Fibroblast of mammary gland (primary cell): ENCODE measurements at regions not wholly inside any gene's neighbourhood (a gene's known extent, or its start where the extent isn't known, plus 50 kb on each side); places are given as distances from the start of the nearest gene placed in this dataset.
"Not testable (repeated sequence)": the region's sequence is repeated elsewhere in the genome, so short reads cannot be mapped to it uniquely, and the experiment has no call there.

Experiments
- DNase-seq: peaks from one replicate; pipeline ENCODE4 v3.0.0-alpha.2; 2010; ENCODE audit warnings: low read depth
- H3K4me3 ChIP-seq: 2 replicates; pipeline ENCODE4 v1.5.1; 2011; ENCODE audit warnings: low read depth, mild to moderate bottlenecking, low read length, moderate library complexity; ENCODE audit not compliant: control insufficient read depth
- TF ChIP-seq, protein P1 (sequence below): conservative IDR thresholded peaks from 2 replicates; pipeline ENCODE4 v1.5.1; 2011; ENCODE audit warnings: low read depth, low read length, inconsistent platforms; ENCODE audit not compliant: control insufficient read depth, insufficient read depth

DNA sequence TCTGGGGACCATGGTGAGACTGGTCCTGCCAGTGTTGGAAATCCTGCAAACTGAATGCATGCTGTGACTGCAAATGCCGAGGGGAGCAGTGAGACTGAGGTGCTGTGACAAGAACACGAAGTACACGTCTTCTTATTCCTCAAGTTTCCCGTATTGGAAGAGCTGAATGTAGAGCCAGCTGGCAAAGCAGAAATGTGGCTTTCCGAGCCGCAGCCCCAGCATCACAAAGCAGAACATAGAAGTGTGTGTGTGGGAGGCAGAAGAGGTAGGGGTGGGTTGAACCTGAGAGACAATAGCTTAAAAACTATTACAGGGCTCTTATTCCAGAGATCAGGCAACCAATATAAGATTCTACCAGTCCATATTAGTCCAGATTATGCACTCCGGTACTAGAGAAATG lies 98.8 kb downstream of the CARTPT start:
- no peak for DNase-seq
- H3K4me3 ChIP-seq: no peak overlapping the region
- TF ChIP-seq, protein P1, sequence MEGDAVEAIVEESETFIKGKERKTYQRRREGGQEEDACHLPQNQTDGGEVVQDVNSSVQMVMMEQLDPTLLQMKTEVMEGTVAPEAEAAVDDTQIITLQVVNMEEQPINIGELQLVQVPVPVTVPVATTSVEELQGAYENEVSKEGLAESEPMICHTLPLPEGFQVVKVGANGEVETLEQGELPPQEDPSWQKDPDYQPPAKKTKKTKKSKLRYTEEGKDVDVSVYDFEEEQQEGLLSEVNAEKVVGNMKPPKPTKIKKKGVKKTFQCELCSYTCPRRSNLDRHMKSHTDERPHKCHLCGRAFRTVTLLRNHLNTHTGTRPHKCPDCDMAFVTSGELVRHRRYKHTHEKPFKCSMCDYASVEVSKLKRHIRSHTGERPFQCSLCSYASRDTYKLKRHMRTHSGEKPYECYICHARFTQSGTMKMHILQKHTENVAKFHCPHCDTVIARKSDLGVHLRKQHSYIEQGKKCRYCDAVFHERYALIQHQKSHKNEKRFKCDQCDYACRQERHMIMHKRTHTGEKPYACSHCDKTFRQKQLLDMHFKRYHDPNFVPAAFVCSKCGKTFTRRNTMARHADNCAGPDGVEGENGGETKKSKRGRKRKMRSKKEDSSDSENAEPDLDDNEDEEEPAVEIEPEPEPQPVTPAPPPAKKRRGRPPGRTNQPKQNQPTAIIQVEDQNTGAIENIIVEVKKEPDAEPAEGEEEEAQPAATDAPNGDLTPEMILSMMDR: no peak

DNA sequence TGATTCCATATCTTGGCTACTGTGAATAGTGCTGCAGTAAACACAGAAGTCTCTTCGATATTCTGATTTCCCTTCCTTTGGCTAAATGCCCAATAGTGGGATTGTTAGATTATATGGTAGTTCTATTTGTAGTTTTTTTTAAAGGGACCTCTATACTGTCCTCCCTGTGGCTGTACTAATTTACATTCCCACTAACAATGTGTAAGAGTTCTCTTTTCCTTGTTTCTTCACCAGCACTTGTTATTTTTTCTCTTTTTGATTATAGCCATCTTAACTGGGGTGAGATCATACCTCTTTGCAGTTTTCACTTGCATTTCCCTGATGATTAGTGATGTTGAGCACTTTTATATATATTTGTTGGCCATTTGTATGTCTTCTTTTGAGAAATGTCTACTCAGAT lies 102.0 kb downstream of the CARTPT start:
- TF ChIP-seq, protein P1: no peak
- no peak for DNase-seq
- no peak overlapping the region for H3K4me3 ChIP-seq

DNA sequence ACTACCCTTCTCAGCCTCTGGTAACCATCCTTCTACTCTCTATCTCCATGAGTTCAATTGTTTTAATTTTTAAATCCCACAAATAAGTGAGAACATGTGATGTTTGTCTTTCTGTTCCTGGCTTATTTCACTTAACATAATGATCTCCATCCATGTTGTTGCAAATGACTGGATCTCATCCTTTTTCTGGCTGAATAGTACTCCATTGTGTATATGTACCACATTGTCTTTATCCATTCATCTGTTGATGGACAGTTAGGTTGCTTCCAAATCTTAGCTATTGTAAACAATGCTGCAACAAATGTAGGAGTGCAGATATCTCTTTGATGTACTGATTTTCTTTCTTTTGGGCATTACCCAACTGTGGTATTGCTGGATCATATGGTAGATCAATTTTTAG lies 103.0 kb downstream of the CARTPT start:
- not testable (repeated sequence) for DNase-seq, H3K4me3 ChIP-seq

DNA sequence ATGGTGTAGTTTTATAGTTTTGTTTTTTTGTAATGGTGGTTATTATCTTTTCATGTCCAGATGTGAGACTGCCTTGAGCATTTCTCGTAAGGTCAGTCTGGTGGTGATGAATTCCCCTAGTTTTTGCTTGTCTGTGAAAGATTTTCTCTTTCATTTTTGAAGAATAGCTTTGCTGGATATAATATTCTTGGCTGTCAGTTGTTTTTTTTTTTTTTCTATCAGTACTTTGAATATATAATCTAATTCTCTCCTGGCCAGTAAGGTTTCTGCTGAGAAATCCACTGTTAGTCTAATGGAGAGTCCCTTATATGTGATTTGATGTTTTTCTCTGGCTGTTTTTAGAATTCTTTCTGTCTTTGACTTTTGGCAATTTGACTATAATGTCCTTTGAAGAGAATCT lies 106.9 kb downstream of the CARTPT start:
- DNase-seq: no peak
- TF ChIP-seq, protein P1: no peak
- H3K4me3 ChIP-seq: no peak overlapping the region

DNA sequence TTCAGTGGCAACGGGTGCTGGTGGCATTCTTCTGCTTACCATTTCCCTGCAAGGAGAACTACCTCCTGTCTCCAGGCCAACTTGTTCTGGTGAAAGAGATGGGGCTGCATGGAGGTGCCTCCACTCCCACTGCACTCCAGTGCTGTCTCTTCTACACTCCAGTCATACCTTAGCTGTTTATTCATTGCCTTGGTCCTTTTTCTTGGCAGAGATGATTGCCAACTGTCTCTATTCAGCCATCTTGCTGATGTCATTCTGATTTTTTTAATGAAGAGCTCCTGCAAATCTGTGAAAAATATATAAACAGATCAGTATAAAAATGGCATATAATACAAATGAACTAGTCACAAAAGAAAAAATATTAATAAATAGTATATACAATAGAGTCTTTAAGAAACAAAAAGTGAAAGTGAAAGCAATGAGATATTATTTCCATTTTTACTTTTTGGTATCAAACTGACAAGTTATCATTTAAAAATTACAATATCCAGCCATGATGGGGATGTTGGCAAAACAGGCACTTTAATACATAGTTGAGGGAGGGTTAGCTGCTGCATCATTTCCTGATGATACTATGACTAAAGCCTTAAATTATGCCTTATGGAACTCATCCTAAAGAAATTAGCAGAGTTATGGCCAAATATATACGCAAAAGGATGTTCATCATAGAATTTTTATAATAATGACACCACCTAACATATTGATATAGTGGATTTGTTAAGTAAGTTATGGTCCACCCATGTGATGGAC lies 109.4 kb downstream of the CARTPT start:
- TF ChIP-seq, protein P1: no peak
- DNase-seq: peak; percentile 47
- no peak overlapping the region for H3K4me3 ChIP-seq

DNA sequence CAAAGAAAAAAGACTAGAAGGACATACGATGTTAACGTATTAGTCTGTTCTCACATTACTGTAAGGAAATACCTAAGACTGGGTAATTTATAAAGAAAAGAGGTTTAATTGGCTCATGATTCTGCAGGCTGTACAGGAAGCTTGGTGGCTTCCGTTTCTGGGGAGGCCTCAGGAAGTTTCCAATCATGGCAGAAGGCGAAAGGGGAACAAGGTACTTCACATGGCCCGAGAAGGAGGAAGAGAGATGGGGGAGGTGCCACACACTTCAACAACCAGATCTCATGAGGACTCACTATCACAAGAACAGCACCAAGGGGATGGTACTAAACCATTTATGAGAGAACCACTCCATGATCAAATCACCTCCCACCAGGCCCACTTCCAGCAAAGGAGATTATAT lies 110.1 kb downstream of the CARTPT start:
- no peak for DNase-seq
- TF ChIP-seq, protein P1: no peak

DNA sequence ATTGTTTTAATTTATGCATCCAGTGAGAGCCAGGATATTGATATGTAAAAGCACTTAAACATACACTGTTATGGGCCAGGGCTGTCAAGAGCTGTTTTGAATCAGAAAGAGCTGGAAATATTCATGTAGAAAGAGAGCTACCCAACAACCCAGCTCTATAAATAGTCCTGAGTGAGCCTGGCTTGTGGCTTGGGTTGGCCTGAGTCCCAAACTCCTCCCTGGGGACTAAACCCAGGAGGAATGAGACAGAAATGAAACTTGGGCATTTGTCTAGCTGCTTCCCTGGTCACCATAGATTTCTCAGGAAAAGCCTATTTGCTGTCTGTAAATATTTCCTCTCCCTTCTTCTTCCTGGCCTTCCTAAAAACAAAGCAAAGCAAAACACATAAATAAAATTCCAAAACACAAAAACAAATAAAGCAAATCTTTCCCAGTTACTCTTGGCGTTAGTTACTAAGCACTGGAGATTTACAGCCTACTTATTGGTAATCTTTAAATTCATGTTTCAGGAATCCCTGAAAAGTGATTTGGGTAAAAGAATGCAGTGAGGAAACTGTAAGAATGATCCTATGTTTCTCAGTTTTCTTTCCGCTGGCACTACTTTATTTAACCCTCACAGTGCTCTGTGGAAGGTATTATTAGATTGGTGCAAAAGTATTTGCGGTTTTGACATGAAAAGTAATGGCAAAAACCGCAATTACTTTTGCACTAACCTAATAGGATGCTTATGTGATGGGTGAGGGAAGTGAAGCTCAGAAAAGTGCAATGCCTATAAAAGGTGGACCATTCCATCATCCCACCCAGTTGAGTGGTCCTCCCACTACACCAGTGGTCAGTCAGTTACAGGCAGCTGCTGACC lies 111.8 kb downstream of the CARTPT start:
- DNase-seq: peak; percentile 87
- TF ChIP-seq, protein P1: no peak

More for the DNA sequence above, 110.1 kb downstream of the CARTPT start:
- no peak overlapping the region for H3K4me3 ChIP-seq

More for the DNA sequence above, 111.8 kb downstream of the CARTPT start:
- no peak overlapping the region for H3K4me3 ChIP-seq
